HepG2 (cell line): ENCODE measurements at regions not wholly inside any gene's neighbourhood (a gene's known extent, or its start where the extent isn't known, plus 50 kb on each side); places are given as distances from the start of the nearest gene placed in this dataset.

Experiments used
- ATAC-seq: fragments of 200-7000 bp; cut with Tn5 transposase; 3 replicates; pipeline ENCODE4 v1.9.1; 2020; ENCODE audit warnings: mild to moderate bottlenecking, moderate library complexity
- BruUV-seq: library from RNA; stranded (reverse); fragments of 400-500 nt; replicated peaks from 2 replicates; lab custom pipeline; 2021; lab: Mats Ljungman, UMichigan
- CTCF ChIA-PET: fragments of 300-600 bp; formaldehyde crosslinking; extraction: SDS; loops from one replicate; lab custom pipeline; 2021; ENCODE audit warnings: low total read pairs, inconsistent platforms, low intra/inter-chr PET ratio; lab: Yijun Ruan, JAX
- POLR2A ChIA-PET: fragments of 350-600 bp; sonication (Branson Sonifier 250); formaldehyde crosslinking; loops from one replicate; lab custom pipeline; 2020; ENCODE audit warnings: antibody characterized with exemption, inconsistent platforms; lab: Yijun Ruan, JAX
- DNase-seq: peaks from one replicate; pipeline ENCODE4 v3.0.0-alpha.2; 2015; ENCODE audit warnings: low spot score
- FAIRE-seq: peaks from 3 replicates; lab custom pipeline; 2011; peaks lifted over from hg19 to GRCh38; lab: Jason Lieb, UNC
- H2AFZ ChIP-seq: one replicate; pipeline ENCODE4 v1.6.1; 2011; ENCODE audit warnings: low read length, inconsistent platforms
- H3K27ac ChIP-seq: fragments of 300-600 bp; 3 replicates; pipeline ENCODE4 v1.8.0; 2011; ENCODE audit warnings: mixed run types, mild to moderate bottlenecking, mixed read lengths, low read length, inconsistent platforms; ENCODE audit not compliant: insufficient read depth; ENCODE audit errors: extremely low read length
- H3K27me3 ChIP-seq, 2 experiments: fragments of 200-600 bp in 1 of 2; 2 replicates in 1 of 2; 3 replicates in 1 of 2; pipeline versions ENCODE4 v1.6.0 to v1.8.0; 2011; ENCODE audit warnings: low read length in 2 of 2, mild to moderate bottlenecking in 2 of 2, moderate library complexity in 2 of 2, inconsistent platforms in 1 of 2; ENCODE audit not compliant: insufficient read depth in 2 of 2, control insufficient read depth in 1 of 2
- H3K36me3 ChIP-seq, 2 experiments: fragments of 200-600 bp in 1 of 2; replicated peaks in 1 of 2; 2 replicates in 1 of 2; 3 replicates in 1 of 2; pipeline versions ENCODE4 v1.5.1 to v1.8.0; 2011; ENCODE audit warnings: low read length in 2 of 2, inconsistent platforms in 1 of 2; ENCODE audit not compliant: insufficient read depth in 2 of 2, control insufficient read depth in 1 of 2
- H3K4me1 ChIP-seq: 2 replicates; pipeline ENCODE4 v1.5.1; 2012; ENCODE audit warnings: low read length, inconsistent platforms; ENCODE audit not compliant: insufficient read depth
- H3K4me2 ChIP-seq: 2 replicates; pipeline ENCODE4 v1.6.0; 2011; ENCODE audit warnings: low read depth, low read length, inconsistent platforms
- H3K4me3 ChIP-seq, 3 experiments: fragments of 200-600 bp in 1 of 3; sonication (generic), shearing (Covaris generic) in 1 of 3; replicated peaks in 1 of 3; 2 replicates each; pipeline ENCODE4 v1.5.1; 2011 to 2016; ENCODE audit warnings: low read length in 3 of 3, inconsistent platforms in 2 of 3, low read depth in 2 of 3, mild to moderate bottlenecking in 2 of 3, control low read depth in 1 of 3, mixed read lengths in 1 of 3; ENCODE audit not compliant: insufficient read depth in 1 of 3
- H3K79me2 ChIP-seq: one replicate; pipeline ENCODE4 v1.6.1; 2011; ENCODE audit warnings: low read length, inconsistent platforms; ENCODE audit not compliant: insufficient read depth
- H3K9ac ChIP-seq: 2 replicates; pipeline ENCODE4 v1.6.0; 2011; ENCODE audit warnings: mild to moderate bottlenecking, low read depth, low read length, inconsistent platforms; ENCODE audit not compliant: insufficient read depth
- H3K9me3 ChIP-seq: 2 replicates; pipeline ENCODE4 v1.5.1; 2012; ENCODE audit warnings: mild to moderate bottlenecking, low read length
- H4K20me1 ChIP-seq: 2 replicates; pipeline ENCODE4 v1.6.0; 2011; ENCODE audit warnings: inconsistent platforms, mild to moderate bottlenecking, low read length, moderate library complexity; ENCODE audit not compliant: insufficient read depth
- EHMT2 ChIP-seq: fragments of 200-600 bp; sonication (generic); IDR thresholded peaks from 2 replicates; pipeline ENCODE4 v1.7.0; 2017; ENCODE audit warnings: antibody characterized with exemption, low read depth, low read length, borderline replicate concordance
- FOXO1 ChIP-seq: sonication (generic); formaldehyde crosslinking; IDR thresholded peaks from 2 replicates; pipeline ENCODE4 v1.4.0; 2020; ENCODE audit warnings: missing genetic modification reagents
- GATAD1 ChIP-seq: IDR thresholded peaks from 2 replicates; pipeline ENCODE4 v1.6.1; 2016; ENCODE audit warnings: missing genetic modification reagents, missing compliant biosample characterization
- MEIS2 ChIP-seq: sonication (generic); formaldehyde crosslinking; IDR thresholded peaks from 2 replicates; pipeline ENCODE4 v1.9.0; 2021; ENCODE audit warnings: mild to moderate bottlenecking, missing genetic modification reagents
- POLR2G ChIP-seq: fragments of 200-400 bp; formaldehyde crosslinking; IDR thresholded peaks from 2 replicates; pipeline ENCODE4 v1.6.1; 2018; ENCODE audit warnings: mild to moderate bottlenecking, low read depth, low read length, moderate library complexity
- SMAD9 ChIP-seq: sonication (generic); formaldehyde crosslinking; IDR thresholded peaks from 2 replicates; pipeline ENCODE4 v1.5.1; 2020; ENCODE audit warnings: mild to moderate bottlenecking, missing genetic modification reagents
- SRSF4 ChIP-seq: fragments of 200-400 bp; formaldehyde crosslinking; IDR thresholded peaks from one replicate; pipeline ENCODE4 v1.6.1; 2018; ENCODE audit warnings: mild to moderate bottlenecking, low read depth, low read length, moderate library complexity; ENCODE audit not compliant: poor library complexity, severe bottlenecking
- U2AF1 ChIP-seq: fragments of 200-400 bp; formaldehyde crosslinking; optimal IDR thresholded peaks from 2 replicates; pipeline ENCODE3; 2017; ENCODE audit warnings: mild to moderate bottlenecking, low read depth, low read length
- ZNF138 ChIP-seq: sonication (generic); formaldehyde crosslinking; IDR thresholded peaks from 2 replicates; pipeline ENCODE4 v1.5.0; 2020; ENCODE audit warnings: mild to moderate bottlenecking, low read depth, missing genetic modification reagents
- ZNF17 ChIP-seq: sonication (generic); formaldehyde crosslinking; IDR thresholded peaks from 2 replicates; pipeline ENCODE4 v1.5.0; 2020; ENCODE audit warnings: mild to moderate bottlenecking, missing genetic modification reagents
- whole genome bisulfite sequencing: methylation state at CpG from one replicate; pipeline ENCODE4 v1.1.6; 2017; ENCODE audit warnings: low lambda C conversion rate; 5-methylcytosine and 5-hydroxymethylcytosine counted together
- in situ Hi-C: cut with HindIII; loops from 2 replicates; pipeline ENCODE4 v1.10.0; 2017; ENCODE audit warnings: low pct_unique_long_range_greater_than_20kb; ENCODE audit not compliant: extremely low pct_ligation_motif_present
- intact Hi-C: fragments of 100-400 bp; cut with micrococcal nuclease; formaldehyde crosslinking; loops from one replicate; pipeline ENCODE4 v1.10.0; 2022; ENCODE audit not compliant: unreplicated experiment
- TF ChIP-seq, protein P1 (sequence below): sonication (generic); formaldehyde crosslinking; conservative IDR thresholded peaks from 2 replicates; pipeline ENCODE4 v1.4.0; 2020; ENCODE audit warnings: missing genetic modification reagents
- TF ChIP-seq, protein P2 (sequence below): sonication (generic); formaldehyde crosslinking; IDR thresholded peaks from 2 replicates; pipeline ENCODE4 v1.9.0; 2021; ENCODE audit warnings: missing genetic modification reagents, borderline replicate concordance
- TF ChIP-seq, protein P3 (sequence below): sonication (generic); formaldehyde crosslinking; IDR thresholded peaks from 2 replicates; pipeline ENCODE4 v1.8.1; 2023; ENCODE audit warnings: missing genetic modification reagents, mild to moderate bottlenecking, borderline replicate concordance
- TF ChIP-seq, protein P4 (sequence below): sonication (generic); formaldehyde crosslinking; IDR thresholded peaks from 2 replicates; pipeline ENCODE4 v1.5.1; 2020; ENCODE audit warnings: mild to moderate bottlenecking, missing genetic modification reagents, borderline replicate concordance
- TF ChIP-seq, protein P5 (sequence below): IDR thresholded peaks from 2 replicates; pipeline ENCODE4 v1.6.1; 2016; ENCODE audit warnings: missing compliant biosample characterization, missing genetic modification reagents, borderline replicate concordance

DNA sequence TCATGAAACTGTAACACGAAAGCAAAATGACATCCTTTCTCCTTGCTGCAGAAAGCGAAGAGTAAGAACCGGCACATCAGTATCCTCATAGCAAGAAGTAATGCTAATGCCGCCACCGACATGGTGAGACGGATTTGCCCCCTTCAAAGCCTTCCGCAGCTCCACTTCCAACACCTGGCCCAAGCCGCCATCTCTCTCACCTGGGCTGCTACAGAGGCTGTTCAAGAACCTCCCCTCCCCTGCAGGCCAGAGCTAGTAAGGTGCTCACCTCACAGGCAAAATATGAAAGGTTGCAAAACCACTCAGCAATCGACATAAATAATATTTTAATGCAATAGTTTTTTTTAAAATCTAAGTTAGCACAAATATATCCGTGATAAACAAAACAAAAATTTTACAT, 123.9 kb upstream of the FRMD4A start:
- BruUV-seq: no TSS peak
- Histone ChIP-seq H3K36me3 (no peaks in the 10 kb centered on the region), H4K20me1 (no peaks in the 10 kb centered on the region), H3K9me3 (no peaks in the 10 kb centered on the region), H3K4me3 (no peak overlapping the region), H3K79me2 (no peaks in the 10 kb centered on the region), H3K4me1 (no peaks in the 10 kb centered on the region; the same call in 1 of the 2 replicates), H3K27me3 (0 out of 5 replicates have a peak, but pooled peaks cover 0 to 2% of the 10 kb centered on the region in 2 experiments), H3K9ac (no peak overlapping the region), H3K27ac (no peak overlapping the region), H2AFZ (no peak overlapping the region), H3K4me2 (no peak overlapping the region)
- ChIA-PET CTCF (no interaction called here), POLR2A (no interaction called here)
- WGBS: 69% methylated on average over 10 of the region's 10 CpGs
- intact Hi-C loops (no loop called here), in situ Hi-C loops (no loop called here)
- FAIRE-seq (no peak), ATAC-seq (no peak), DNase-seq (no peak)
- TF ChIP-seq POLR2G: no peak
- TF ChIP-seq ZNF138 (CRISPR knock-in tag): no peak
- TF ChIP-seq GATAD1 (CRISPR knock-in tag): no peak
- TF ChIP-seq MEIS2 (CRISPR knock-in tag): no peak
- TF ChIP-seq SRSF4: no peak
- TF ChIP-seq, protein P1, sequence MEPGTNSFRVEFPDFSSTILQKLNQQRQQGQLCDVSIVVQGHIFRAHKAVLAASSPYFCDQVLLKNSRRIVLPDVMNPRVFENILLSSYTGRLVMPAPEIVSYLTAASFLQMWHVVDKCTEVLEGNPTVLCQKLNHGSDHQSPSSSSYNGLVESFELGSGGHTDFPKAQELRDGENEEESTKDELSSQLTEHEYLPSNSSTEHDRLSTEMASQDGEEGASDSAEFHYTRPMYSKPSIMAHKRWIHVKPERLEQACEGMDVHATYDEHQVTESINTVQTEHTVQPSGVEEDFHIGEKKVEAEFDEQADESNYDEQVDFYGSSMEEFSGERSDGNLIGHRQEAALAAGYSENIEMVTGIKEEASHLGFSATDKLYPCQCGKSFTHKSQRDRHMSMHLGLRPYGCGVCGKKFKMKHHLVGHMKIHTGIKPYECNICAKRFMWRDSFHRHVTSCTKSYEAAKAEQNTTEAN (CRISPR knock-in tag): no peak
- no peak for TF ChIP-seq ZNF17 (CRISPR knock-in tag)
- TF ChIP-seq, protein P2, sequence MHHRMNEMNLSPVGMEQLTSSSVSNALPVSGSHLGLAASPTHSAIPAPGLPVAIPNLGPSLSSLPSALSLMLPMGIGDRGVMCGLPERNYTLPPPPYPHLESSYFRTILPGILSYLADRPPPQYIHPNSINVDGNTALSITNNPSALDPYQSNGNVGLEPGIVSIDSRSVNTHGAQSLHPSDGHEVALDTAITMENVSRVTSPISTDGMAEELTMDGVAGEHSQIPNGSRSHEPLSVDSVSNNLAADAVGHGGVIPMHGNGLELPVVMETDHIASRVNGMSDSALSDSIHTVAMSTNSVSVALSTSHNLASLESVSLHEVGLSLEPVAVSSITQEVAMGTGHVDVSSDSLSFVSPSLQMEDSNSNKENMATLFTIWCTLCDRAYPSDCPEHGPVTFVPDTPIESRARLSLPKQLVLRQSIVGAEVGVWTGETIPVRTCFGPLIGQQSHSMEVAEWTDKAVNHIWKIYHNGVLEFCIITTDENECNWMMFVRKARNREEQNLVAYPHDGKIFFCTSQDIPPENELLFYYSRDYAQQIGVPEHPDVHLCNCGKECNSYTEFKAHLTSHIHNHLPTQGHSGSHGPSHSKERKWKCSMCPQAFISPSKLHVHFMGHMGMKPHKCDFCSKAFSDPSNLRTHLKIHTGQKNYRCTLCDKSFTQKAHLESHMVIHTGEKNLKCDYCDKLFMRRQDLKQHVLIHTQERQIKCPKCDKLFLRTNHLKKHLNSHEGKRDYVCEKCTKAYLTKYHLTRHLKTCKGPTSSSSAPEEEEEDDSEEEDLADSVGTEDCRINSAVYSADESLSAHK (CRISPR knock-in tag): no peak
- TF ChIP-seq, protein P3, sequence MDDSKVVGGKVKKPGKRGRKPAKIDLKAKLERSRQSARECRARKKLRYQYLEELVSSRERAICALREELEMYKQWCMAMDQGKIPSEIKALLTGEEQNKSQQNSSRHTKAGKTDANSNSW (CRISPR knock-in tag): no peak
- no peak for TF ChIP-seq EHMT2
- no peak for TF ChIP-seq FOXO1 (CRISPR knock-in tag)
- TF ChIP-seq, protein P4, sequence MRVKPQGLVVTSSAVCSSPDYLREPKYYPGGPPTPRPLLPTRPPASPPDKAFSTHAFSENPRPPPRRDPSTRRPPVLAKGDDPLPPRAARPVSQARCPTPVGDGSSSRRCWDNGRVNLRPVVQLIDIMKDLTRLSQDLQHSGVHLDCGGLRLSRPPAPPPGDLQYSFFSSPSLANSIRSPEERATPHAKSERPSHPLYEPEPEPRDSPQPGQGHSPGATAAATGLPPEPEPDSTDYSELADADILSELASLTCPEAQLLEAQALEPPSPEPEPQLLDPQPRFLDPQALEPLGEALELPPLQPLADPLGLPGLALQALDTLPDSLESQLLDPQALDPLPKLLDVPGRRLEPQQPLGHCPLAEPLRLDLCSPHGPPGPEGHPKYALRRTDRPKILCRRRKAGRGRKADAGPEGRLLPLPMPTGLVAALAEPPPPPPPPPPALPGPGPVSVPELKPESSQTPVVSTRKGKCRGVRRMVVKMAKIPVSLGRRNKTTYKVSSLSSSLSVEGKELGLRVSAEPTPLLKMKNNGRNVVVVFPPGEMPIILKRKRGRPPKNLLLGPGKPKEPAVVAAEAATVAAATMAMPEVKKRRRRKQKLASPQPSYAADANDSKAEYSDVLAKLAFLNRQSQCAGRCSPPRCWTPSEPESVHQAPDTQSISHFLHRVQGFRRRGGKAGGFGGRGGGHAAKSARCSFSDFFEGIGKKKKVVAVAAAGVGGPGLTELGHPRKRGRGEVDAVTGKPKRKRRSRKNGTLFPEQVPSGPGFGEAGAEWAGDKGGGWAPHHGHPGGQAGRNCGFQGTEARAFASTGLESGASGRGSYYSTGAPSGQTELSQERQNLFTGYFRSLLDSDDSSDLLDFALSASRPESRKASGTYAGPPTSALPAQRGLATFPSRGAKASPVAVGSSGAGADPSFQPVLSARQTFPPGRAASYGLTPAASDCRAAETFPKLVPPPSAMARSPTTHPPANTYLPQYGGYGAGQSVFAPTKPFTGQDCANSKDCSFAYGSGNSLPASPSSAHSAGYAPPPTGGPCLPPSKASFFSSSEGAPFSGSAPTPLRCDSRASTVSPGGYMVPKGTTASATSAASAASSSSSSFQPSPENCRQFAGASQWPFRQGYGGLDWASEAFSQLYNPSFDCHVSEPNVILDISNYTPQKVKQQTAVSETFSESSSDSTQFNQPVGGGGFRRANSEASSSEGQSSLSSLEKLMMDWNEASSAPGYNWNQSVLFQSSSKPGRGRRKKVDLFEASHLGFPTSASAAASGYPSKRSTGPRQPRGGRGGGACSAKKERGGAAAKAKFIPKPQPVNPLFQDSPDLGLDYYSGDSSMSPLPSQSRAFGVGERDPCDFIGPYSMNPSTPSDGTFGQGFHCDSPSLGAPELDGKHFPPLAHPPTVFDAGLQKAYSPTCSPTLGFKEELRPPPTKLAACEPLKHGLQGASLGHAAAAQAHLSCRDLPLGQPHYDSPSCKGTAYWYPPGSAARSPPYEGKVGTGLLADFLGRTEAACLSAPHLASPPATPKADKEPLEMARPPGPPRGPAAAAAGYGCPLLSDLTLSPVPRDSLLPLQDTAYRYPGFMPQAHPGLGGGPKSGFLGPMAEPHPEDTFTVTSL (CRISPR knock-in tag): no peak
- TF ChIP-seq, protein P5, sequence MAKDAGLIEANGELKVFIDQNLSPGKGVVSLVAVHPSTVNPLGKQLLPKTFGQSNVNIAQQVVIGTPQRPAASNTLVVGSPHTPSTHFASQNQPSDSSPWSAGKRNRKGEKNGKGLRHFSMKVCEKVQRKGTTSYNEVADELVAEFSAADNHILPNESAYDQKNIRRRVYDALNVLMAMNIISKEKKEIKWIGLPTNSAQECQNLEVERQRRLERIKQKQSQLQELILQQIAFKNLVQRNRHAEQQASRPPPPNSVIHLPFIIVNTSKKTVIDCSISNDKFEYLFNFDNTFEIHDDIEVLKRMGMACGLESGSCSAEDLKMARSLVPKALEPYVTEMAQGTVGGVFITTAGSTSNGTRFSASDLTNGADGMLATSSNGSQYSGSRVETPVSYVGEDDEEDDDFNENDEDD (CRISPR knock-in tag): no peak
- no peak for TF ChIP-seq U2AF1
- no peak for TF ChIP-seq SMAD9 (CRISPR knock-in tag)
